ENCODE measurements at regions not wholly inside any gene's neighbourhood (a gene's known extent, or its start where the extent isn't known, plus 50 kb on each side); places are given as distances from the start of the nearest gene placed in this dataset.

DNA sequence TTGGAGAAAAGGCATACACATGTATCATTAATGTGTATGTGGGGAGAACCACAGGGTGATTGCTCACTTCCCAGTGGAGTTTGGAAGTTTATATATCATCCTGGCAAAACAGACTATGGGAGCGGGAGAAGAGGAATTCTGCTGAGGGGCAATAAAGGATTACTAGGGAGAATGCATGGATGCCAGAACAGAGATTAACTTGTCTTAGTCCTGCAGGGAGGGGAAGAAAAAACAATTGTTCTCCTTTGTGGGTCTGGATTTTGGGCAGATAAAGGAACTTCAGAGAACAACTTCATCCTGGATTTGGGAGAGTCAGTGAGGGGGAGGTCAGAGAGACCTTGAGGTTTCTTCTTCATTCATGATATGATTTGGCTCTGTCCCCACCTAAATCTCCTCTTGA lies 55.9 kb upstream of the SOX13 start:
- peaks cover 2% of the 10 kb centered on the region for H3K27me3 Mint-ChIP-seq
- no peak overlapping the region for H3K27ac Mint-ChIP-seq
- peaks cover 0 to 5% (median 0%) of the 10 kb centered on the region in 3 donors for H3K9me3 Mint-ChIP-seq
- peaks cover 0 to 1% (median 0%) of the 10 kb centered on the region in 3 donors for H3K4me1 Mint-ChIP-seq
- no peak overlapping the region for H3K4me3 Mint-ChIP-seq
- H3K36me3 Mint-ChIP-seq: no peaks in the 10 kb centered on the region

DNA sequence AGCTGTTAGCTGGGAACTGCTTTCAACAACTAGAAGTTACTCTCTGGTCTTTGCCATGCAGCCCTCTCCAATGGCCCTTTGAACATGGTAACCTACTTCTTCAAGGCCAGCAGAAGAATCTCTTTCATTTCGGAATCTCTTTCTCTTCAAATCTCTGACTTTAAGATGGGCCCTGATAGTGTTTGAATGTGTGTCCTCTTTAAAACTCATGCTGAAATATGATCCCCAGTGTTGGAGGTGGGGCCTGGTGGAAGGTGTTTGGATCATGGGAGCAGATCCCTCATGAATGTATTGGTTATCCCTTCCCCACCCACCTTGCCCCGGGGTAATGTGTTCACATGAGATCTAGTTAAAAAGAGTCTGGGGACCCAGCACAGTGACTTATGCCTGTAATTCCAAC lies 54.5 kb upstream of the SOX13 start:
- H3K27me3 Mint-ChIP-seq: peaks cover 4% of the 10 kb centered on the region
- H3K9me3 Mint-ChIP-seq: peaks cover 0 to 5% (median 0%) of the 10 kb centered on the region in 3 donors
- H3K4me1 Mint-ChIP-seq: peaks cover 0 to 1% (median 0%) of the 10 kb centered on the region in 3 donors
- peaks cover 1% of the 10 kb centered on the region for H3K36me3 Mint-ChIP-seq
- no peak overlapping the region for H3K27ac Mint-ChIP-seq
- no peak overlapping the region for H3K4me3 Mint-ChIP-seq
